Naive thymus-derived CD4-positive, alpha-beta T cell (primary cell): ENCODE measurements at regions not wholly inside any gene's neighbourhood (a gene's known extent, or its start where the extent isn't known, plus 50 kb on each side); places are given as distances from the start of the nearest gene placed in this dataset.

Source experiments
- ATAC-seq: fragments of 150-1000 bp; cut with Tn5 transposase; 2 replicates; pipeline ENCODE4 v1.10.0; 2021; ENCODE audit warnings: mild to moderate bottlenecking, moderate library complexity
- CTCF ChIA-PET: fragments of 350-600 bp; sonication (Branson Sonifier 250); formaldehyde crosslinking; loops from one replicate; lab custom pipeline; 2021; ENCODE audit warnings: antibody characterized with exemption; lab: Charles Lee
- POLR2A ChIA-PET: fragments of 350-600 bp; sonication (Branson Sonifier 250); formaldehyde crosslinking; loops from one replicate; lab custom pipeline; 2021; ENCODE audit warnings: antibody characterized with exemption, inconsistent platforms; lab: Charles Lee
- DNase-seq, 9 donors: peaks; one replicate each; pipeline versions ENCODE4 v3.0.0 to v3.0.0-alpha.2; 2020 to 2022; ENCODE audit warnings: mixed read lengths in 1 of 9
- H3K27ac ChIP-seq: one replicate; pipeline ENCODE4 v1.7.0; 2013; ENCODE audit warnings: mild to moderate bottlenecking, low read depth, low read length, moderate library complexity
- H3K27me3 ChIP-seq, 2 donors: one replicate each; pipeline ENCODE4 v1.7.0; 2013; ENCODE audit warnings: low read length in 2 of 2, mild to moderate bottlenecking in 2 of 2, moderate library complexity in 2 of 2; ENCODE audit not compliant: control insufficient read depth in 2 of 2, insufficient read depth in 2 of 2
- H3K36me3 ChIP-seq, 3 experiments: 1 replicate in 2 of 3; 2 replicates in 1 of 3; pipeline ENCODE4 v1.7.0; 2013; ENCODE audit warnings: low read length in 3 of 3, mild to moderate bottlenecking in 3 of 3, moderate library complexity in 1 of 3; ENCODE audit not compliant: insufficient read depth in 3 of 3, control insufficient read depth in 2 of 3
- H3K4me1 ChIP-seq, 2 donors: one replicate each; pipeline ENCODE4 v1.7.0; 2013; ENCODE audit warnings: low read length in 2 of 2, mild to moderate bottlenecking in 2 of 2, moderate library complexity in 1 of 2; ENCODE audit not compliant: control insufficient read depth in 2 of 2, insufficient read depth in 2 of 2
- H3K4me3 ChIP-seq: 2 replicates; pipeline ENCODE4 v1.7.0; 2013; ENCODE audit warnings: mild to moderate bottlenecking, low read length
- H3K9me3 ChIP-seq, 3 experiments: 1 replicate in 2 of 3; 2 replicates in 1 of 3; pipeline ENCODE4 v1.7.0; 2013; ENCODE audit warnings: low read length in 3 of 3; ENCODE audit not compliant: control insufficient read depth in 2 of 3
- H3K27ac Mint-ChIP-seq, 9 donors: one replicate each; pipeline ENCODE4 v1.8.0; 2020 to 2022; ENCODE audit warnings: mixed read lengths in 9 of 9, mild to moderate bottlenecking in 8 of 9, moderate library complexity in 5 of 9, inconsistent platforms in 2 of 9
- H3K27me3 Mint-ChIP-seq, 5 donors: one replicate each; pipeline ENCODE4 v1.8.0; 2021 to 2022; ENCODE audit warnings: mixed read lengths in 5 of 5, mild to moderate bottlenecking in 1 of 5
- H3K36me3 Mint-ChIP-seq, 5 donors: one replicate each; pipeline ENCODE4 v1.8.0; 2020 to 2022; ENCODE audit warnings: mixed read lengths in 5 of 5, mild to moderate bottlenecking in 3 of 5, inconsistent platforms in 1 of 5
- H3K4me1 Mint-ChIP-seq, 7 donors: one replicate each; pipeline ENCODE4 v1.8.0; 2020 to 2022; ENCODE audit warnings: mixed read lengths in 7 of 7, mild to moderate bottlenecking in 3 of 7, inconsistent platforms in 1 of 7
- H3K4me3 Mint-ChIP-seq, 10 donors: one replicate each; pipeline ENCODE4 v1.8.0; 2020 to 2022; ENCODE audit warnings: mild to moderate bottlenecking in 10 of 10, mixed read lengths in 10 of 10, moderate library complexity in 6 of 10, inconsistent platforms in 2 of 10
- H3K9me3 Mint-ChIP-seq, 11 donors: one replicate each; pipeline ENCODE4 v1.8.0; 2020 to 2022; ENCODE audit warnings: mixed read lengths in 11 of 11, mild to moderate bottlenecking in 4 of 11, inconsistent platforms in 1 of 11, moderate library complexity in 1 of 11
- intact Hi-C, 2 donors: fragments of 100-400 bp; cut with micrococcal nuclease; formaldehyde crosslinking; loops; one replicate each; pipeline ENCODE4 v1.15.1; 2023

DNA sequence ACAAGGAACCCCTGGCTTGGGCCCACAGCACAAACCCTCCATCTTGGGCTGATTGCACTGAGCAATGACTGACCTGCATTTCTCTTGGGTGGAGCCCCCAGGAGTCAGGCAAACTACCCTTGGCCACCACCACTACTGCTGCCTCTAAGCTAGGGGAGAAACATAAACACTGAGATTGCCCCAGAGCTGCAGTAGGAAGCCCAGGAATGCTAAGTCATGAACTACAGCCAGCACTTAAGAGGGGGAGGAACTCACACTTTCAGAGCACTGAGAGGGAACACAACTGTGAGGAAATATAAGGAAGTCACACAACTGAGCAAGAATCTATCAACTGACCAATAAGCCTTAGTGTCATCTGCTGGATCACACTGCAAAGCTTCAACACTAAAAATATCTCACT, 111.6 kb upstream of the PPP3CA start:
- Mint-ChIP-seq H3K4me1 (no peaks in the 10 kb centered on the region), H3K4me3 (peak overlapping the region in 1 of 10 donors; percentile 0), H3K27ac (no peak overlapping the region), H3K9me3 (peaks cover 0 to 22% (median 6%) of the 10 kb centered on the region in 11 donors), H3K27me3 (peaks cover 17 to 46% (median 22%) of the 10 kb centered on the region in 5 donors), H3K36me3 (peaks cover 0 to 3% (median 0%) of the 10 kb centered on the region in 5 donors)
- intact Hi-C loops = no loop called here
- H3K9me3 ChIP-seq = no peaks in the 10 kb centered on the region
- ChIA-PET CTCF (no interaction called here), POLR2A (no interaction called here)
- DNase-seq (no peak), ATAC-seq (peak; percentile 68)
- H3K36me3 ChIP-seq = no peaks in the 10 kb centered on the region
- H3K27me3 ChIP-seq = no peaks in the 10 kb centered on the region
- no peak overlapping the region for H3K4me3 ChIP-seq
- no peaks in the 10 kb centered on the region for H3K4me1 ChIP-seq
- H3K27ac ChIP-seq = no peak overlapping the region

DNA sequence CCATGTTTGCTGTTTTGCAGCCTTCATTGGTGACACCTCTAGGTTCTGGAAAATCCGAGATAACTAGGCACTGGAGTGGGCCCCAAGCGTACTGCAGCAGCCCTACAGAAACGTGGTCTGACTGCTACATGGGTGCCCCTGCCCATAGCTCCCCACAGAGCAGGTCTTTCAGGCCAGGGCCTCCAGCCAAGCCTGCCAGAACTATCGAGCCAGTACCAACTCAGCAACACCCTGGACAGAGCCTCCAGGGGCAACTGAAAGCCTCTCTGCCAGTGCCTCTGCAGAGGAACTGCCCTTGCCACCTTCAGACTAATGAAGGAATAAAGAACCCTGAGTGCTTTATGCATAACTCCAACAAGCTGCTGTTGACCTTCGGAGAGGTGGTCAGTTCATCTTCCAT, 111.1 kb upstream of the PPP3CA start:
- no peak overlapping the region for H3K4me3 Mint-ChIP-seq
- H3K36me3 Mint-ChIP-seq = peaks cover 0 to 3% (median 0%) of the 10 kb centered on the region in 5 donors
- H3K27me3 Mint-ChIP-seq = peaks cover 15 to 46% (median 22%) of the 10 kb centered on the region in 5 donors
- Histone ChIP-seq H3K27ac (no peak overlapping the region), H3K27me3 (no peaks in the 10 kb centered on the region), H3K9me3 (no peaks in the 10 kb centered on the region), H3K36me3 (no peaks in the 10 kb centered on the region), H3K4me3 (no peak overlapping the region), H3K4me1 (no peaks in the 10 kb centered on the region)
- H3K4me1 Mint-ChIP-seq = no peaks in the 10 kb centered on the region
- peaks cover 0 to 24% (median 6%) of the 10 kb centered on the region in 11 donors for H3K9me3 Mint-ChIP-seq
- no peak overlapping the region for H3K27ac Mint-ChIP-seq
- ChIA-PET CTCF (interaction anchor here (0.6 kb wide), 1 partner anchor 445 kb away, joined by 5 read pairs; no protein-coding TSS in a partner anchor), POLR2A (no interaction called here)
- ATAC-seq (no peak), DNase-seq (no peak)
- intact Hi-C loops = no loop called here

DNA sequence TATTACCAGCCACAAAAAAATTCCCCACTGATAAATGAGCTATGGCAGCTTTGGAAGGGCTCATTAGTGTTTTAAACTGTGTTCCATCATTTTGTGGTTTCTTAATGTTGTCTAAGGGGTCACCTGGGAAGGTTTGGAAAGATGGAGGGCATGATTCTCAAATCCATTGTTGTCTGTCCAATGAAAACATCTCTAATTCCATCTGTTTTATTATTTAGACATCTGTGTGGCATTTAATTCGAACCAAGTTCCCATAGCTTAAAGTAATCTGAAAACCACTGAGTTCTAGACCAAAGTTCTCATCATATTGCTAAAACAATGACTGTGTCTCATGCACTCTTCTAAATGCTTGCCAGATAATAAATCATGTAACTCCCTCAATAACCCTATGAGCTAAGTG, 103.8 kb upstream of the PPP3CA start:
- Histone ChIP-seq H3K27me3 (no peaks in the 10 kb centered on the region), H3K36me3 (no peaks in the 10 kb centered on the region), H3K4me1 (no peaks in the 10 kb centered on the region), H3K27ac (no peak overlapping the region), H3K9me3 (no peaks in the 10 kb centered on the region), H3K4me3 (no peak overlapping the region)
- DNase-seq (no peak), ATAC-seq (no peak)
- intact Hi-C loops = no loop called here
- peaks cover 0 to 9% (median 0%) of the 10 kb centered on the region in 11 donors for H3K9me3 Mint-ChIP-seq
- ChIA-PET POLR2A (interaction anchor here (0.7 kb wide), 1 partner anchor 76 kb away, joined by 3 read pairs; no protein-coding TSS in a partner anchor), CTCF (no interaction called here)
- no peak overlapping the region for H3K27ac Mint-ChIP-seq
- no peaks in the 10 kb centered on the region for H3K36me3 Mint-ChIP-seq
- H3K4me1 Mint-ChIP-seq = no peaks in the 10 kb centered on the region
- peaks cover 8 to 51% (median 26%) of the 10 kb centered on the region in 5 donors for H3K27me3 Mint-ChIP-seq
- no peak overlapping the region for H3K4me3 Mint-ChIP-seq

DNA sequence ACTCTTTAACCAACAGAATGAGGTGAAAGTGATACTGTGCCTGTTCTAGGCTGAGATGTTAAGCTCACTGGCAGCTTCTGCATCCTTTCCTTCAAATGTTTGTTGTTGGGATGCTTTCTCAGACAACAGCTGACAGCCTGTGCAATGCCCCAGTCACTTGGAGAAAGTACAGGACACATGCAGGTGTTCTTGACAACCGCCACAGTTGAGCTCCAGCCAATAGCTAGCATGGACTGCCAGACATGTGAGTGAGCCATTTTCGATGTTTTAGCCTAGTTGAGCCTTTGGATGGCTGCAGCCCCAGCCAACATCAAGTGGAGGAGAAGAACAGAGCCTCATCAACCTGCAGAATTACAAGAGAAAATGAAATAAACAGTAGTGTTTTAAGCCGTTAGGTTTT, 94.1 kb upstream of the PPP3CA start:
- DNase-seq (no peak), ATAC-seq (no peak)
- H3K27ac ChIP-seq = no peak overlapping the region
- H3K9me3 ChIP-seq = no peaks in the 10 kb centered on the region
- no peaks in the 10 kb centered on the region for H3K36me3 ChIP-seq
- intact Hi-C loops = no loop called here
- no peaks in the 10 kb centered on the region for H3K27me3 ChIP-seq
- Mint-ChIP-seq H3K4me3 (no peak overlapping the region), H3K9me3 (peaks cover 0 to 2% (median 0%) of the 10 kb centered on the region in 11 donors), H3K27me3 (peaks cover 11 to 38% (median 24%) of the 10 kb centered on the region in 5 donors), H3K4me1 (peaks cover 0 to 2% (median 0%) of the 10 kb centered on the region in 7 donors), H3K27ac (no peak overlapping the region), H3K36me3 (peaks cover 0 to 3% (median 0%) of the 10 kb centered on the region in 5 donors)
- ChIA-PET CTCF (no interaction called here), POLR2A (no interaction called here)
- H3K4me3 ChIP-seq = no peak overlapping the region
- H3K4me1 ChIP-seq = no peaks in the 10 kb centered on the region

DNA sequence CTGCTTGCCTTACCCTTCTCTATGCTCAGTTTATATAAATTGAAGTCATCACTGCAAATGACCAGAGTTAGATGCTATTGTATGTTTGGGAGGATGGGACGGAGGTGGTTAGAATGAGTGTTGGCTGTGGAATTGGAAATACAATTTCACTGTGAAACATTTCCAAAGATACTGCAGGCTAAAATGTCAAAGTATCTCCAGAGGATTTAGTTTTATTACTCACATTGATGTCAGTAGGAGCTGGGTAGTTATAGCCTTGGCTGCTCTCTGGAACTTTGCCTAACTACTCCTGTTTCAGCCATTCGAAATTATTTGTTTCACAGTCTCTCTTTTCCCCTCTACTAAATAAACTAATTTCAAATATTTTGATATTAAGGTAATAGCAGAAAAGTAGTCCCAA, 92.6 kb upstream of the PPP3CA start:
- no peaks in the 10 kb centered on the region for H3K36me3 ChIP-seq
- H3K4me1 Mint-ChIP-seq = peaks cover 0 to 2% (median 0%) of the 10 kb centered on the region in 7 donors
- no peaks in the 10 kb centered on the region for H3K27me3 ChIP-seq
- no peaks in the 10 kb centered on the region for H3K4me1 ChIP-seq
- no peak overlapping the region for H3K4me3 ChIP-seq
- H3K36me3 Mint-ChIP-seq = peaks cover 0 to 3% (median 0%) of the 10 kb centered on the region in 5 donors
- CTCF ChIA-PET = interaction anchor here (0.7 kb wide), 1 partner anchor 36 kb away, joined by 3 read pairs; no protein-coding TSS in a partner anchor
- peaks cover 0 to 2% (median 0%) of the 10 kb centered on the region in 11 donors for H3K9me3 Mint-ChIP-seq
- H3K9me3 ChIP-seq = no peaks in the 10 kb centered on the region
- no peak for DNase-seq
- H3K27me3 Mint-ChIP-seq = peaks cover 17 to 31% (median 21%) of the 10 kb centered on the region in 5 donors
- no peak overlapping the region for H3K4me3 Mint-ChIP-seq
- intact Hi-C loops = no loop called here
- ATAC-seq = no peak
- H3K27ac Mint-ChIP-seq = no peak overlapping the region
- no peak overlapping the region for H3K27ac ChIP-seq
- POLR2A ChIA-PET = no interaction called here

DNA sequence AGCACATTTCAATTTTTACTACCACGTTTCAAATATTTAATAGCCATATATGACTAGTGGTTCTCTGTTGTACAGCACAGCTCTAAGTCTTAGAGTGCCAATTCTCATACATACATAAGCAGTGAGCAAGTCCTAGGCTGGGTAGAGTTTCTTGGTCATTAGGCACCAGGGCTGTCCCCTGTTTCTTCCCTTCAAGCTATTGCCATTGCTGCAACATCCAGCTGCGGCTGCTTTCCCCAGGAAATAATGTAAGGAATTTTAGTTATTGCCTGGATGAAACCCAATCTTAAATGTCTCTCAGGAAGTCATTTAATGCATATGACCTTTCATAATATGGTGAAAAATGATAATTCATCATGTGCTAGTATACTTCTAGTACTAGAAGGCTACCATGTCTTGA, 74.1 kb upstream of the PPP3CA start:
- Mint-ChIP-seq H3K4me1 (peaks cover 22 to 40% (median 36%) of the 10 kb centered on the region in 7 donors), H3K36me3 (peaks cover 0 to 4% (median 0%) of the 10 kb centered on the region in 5 donors), H3K27me3 (peaks cover 28 to 54% (median 38%) of the 10 kb centered on the region in 5 donors), H3K4me3 (no peak overlapping the region), H3K9me3 (peaks cover 0 to 9% (median under 1%) of the 10 kb centered on the region in 11 donors), H3K27ac (no peak overlapping the region)
- Histone ChIP-seq H3K27ac (no peak overlapping the region), H3K27me3 (peaks cover 0 to 10% of the 10 kb centered on the region in 2 donors), H3K9me3 (peaks cover 0 to 6% (median 0%) of the 10 kb centered on the region in 3 experiments), H3K4me3 (no peak overlapping the region), H3K36me3 (no peaks in the 10 kb centered on the region), H3K4me1 (peaks cover 32 to 34% of the 10 kb centered on the region in 2 donors)
- ChIA-PET POLR2A (interaction anchor here (1.1 kb wide), 1 partner anchor 9 kb away, joined by 3 read pairs; no protein-coding TSS in a partner anchor), CTCF (no interaction called here)
- intact Hi-C loops = no loop called here
- ATAC-seq = no peak
- DNase-seq = no peak

DNA sequence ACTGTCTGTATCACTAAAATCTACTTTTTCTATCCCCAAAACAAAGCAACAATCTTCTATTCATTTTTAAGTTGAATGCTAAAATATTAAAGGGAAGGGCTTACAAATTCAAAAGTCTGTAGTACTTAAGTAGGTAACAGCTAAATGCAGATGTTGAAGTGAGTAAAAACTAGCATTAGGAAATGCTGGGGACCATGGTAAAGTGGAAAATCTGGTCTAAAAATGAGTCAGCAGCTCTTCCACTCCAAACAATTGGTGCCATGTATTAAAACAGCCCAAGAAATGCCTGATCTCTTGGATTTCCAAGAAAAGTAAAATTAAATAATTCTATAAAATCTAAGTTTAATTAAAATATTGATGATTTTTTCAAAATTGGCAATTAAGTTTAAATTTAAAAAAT, 73.3 kb upstream of the PPP3CA start:
- intact Hi-C loops = no loop called here
- Histone ChIP-seq H3K27me3 (peaks cover 0 to 11% of the 10 kb centered on the region in 2 donors), H3K4me1 (peaks cover 33 to 36% of the 10 kb centered on the region in 2 donors), H3K9me3 (peaks cover 0 to 7% (median 0%) of the 10 kb centered on the region in 3 experiments), H3K36me3 (no peaks in the 10 kb centered on the region), H3K4me3 (no peak overlapping the region), H3K27ac (no peak overlapping the region)
- DNase-seq (no peak), ATAC-seq (no peak)
- H3K4me3 Mint-ChIP-seq = no peak overlapping the region
- H3K27me3 Mint-ChIP-seq = peaks cover 28 to 58% (median 38%) of the 10 kb centered on the region in 5 donors
- H3K9me3 Mint-ChIP-seq = peaks cover 0 to 9% (median 2%) of the 10 kb centered on the region in 11 donors
- ChIA-PET CTCF (no interaction called here), POLR2A (no interaction called here)
- peaks cover 22 to 42% (median 38%) of the 10 kb centered on the region in 7 donors for H3K4me1 Mint-ChIP-seq
- H3K27ac Mint-ChIP-seq = no peak overlapping the region
- H3K36me3 Mint-ChIP-seq = peaks cover 0 to 4% (median 0%) of the 10 kb centered on the region in 5 donors
